ENCODE measurements at regions not wholly inside any gene's neighbourhood (a gene's known extent, or its start where the extent isn't known, plus 50 kb on each side); places are given as distances from the start of the nearest gene placed in this dataset.

DNA sequence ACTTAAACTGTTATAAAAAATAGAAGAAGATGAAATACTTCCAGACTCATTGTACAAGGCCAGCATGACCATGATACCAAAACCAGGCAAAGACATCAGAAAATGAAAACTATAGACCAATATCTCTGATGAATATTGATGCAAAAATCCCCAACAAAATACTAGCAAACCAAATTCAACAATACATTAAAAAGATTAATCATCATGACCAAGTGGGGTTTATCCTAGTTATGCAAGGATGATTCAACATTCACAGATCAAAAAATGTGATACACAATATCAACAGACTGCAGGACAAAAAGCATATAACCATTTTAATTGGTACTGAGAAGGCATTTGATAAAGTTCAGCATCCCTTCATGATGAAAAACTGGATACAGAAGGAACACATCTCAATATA lies 824.5 kb upstream of the RAG2 start:
- no peak for ATAC-seq
- TF ChIP-seq, protein P1, sequence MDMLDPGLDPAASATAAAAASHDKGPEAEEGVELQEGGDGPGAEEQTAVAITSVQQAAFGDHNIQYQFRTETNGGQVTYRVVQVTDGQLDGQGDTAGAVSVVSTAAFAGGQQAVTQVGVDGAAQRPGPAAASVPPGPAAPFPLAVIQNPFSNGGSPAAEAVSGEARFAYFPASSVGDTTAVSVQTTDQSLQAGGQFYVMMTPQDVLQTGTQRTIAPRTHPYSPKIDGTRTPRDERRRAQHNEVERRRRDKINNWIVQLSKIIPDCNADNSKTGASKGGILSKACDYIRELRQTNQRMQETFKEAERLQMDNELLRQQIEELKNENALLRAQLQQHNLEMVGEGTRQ (IDR thresholded peaks at IDR 0.05) = no peak
- no peak for TF ChIP-seq FOSB (CRISPR knock-in tag; IDR thresholded peaks at IDR 0.05)
- TF ChIP-seq, protein P2, sequence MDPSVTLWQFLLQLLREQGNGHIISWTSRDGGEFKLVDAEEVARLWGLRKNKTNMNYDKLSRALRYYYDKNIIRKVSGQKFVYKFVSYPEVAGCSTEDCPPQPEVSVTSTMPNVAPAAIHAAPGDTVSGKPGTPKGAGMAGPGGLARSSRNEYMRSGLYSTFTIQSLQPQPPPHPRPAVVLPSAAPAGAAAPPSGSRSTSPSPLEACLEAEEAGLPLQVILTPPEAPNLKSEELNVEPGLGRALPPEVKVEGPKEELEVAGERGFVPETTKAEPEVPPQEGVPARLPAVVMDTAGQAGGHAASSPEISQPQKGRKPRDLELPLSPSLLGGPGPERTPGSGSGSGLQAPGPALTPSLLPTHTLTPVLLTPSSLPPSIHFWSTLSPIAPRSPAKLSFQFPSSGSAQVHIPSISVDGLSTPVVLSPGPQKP (IDR thresholded peaks at IDR 0.05; ENCODE audit: low read depth, low read length) = no peak
- TF ChIP-seq SMC3 (IDR thresholded peaks at IDR 0.05) = no peak
- no peak for TF ChIP-seq TFCP2L1 (CRISPR knock-in tag; IDR thresholded peaks at IDR 0.05)
- no peak for TF ChIP-seq TP53 (CRISPR knock-in tag; IDR thresholded peaks at IDR 0.05)
- TF ChIP-seq EP300 (IDR thresholded peaks at IDR 0.05) = no peak
- no peak for TF ChIP-seq POLR2A (IDR thresholded peaks at IDR 0.05; ENCODE audit: low read length)
- TF ChIP-seq CHD2 (IDR thresholded peaks at IDR 0.05; ENCODE audit: low read length, partially characterized antibody) = no peak
- TF ChIP-seq HOXA7 (CRISPR knock-in tag; IDR thresholded peaks at IDR 0.05) = no peak
- TF ChIP-seq NR3C1 (IDR thresholded peaks at IDR 0.05) = no peak
- no peak for FAIRE-seq
- no peak overlapping the region for H3K27ac ChIP-seq
- no peak overlapping the region for H3K4me2 ChIP-seq
- H3K4me3 ChIP-seq = no peak overlapping the region
- no peaks in the 10 kb centered on the region for H3K4me1 ChIP-seq
- CTCF ChIA-PET = interaction anchor here (1.1 kb wide), 1 partner anchor 27 kb away, joined by 3 read pairs; no protein-coding TSS in a partner anchor
- H3K9me3 ChIP-seq = 0 out of 3 replicates have a peak, but pooled peaks cover 7% of the 10 kb centered on the region
- no peak for DNase-seq (ENCODE audit: low read depth in 1 of 2, low spot score in 1 of 2)
- POLR2A ChIA-PET = no interaction called here

DNA sequence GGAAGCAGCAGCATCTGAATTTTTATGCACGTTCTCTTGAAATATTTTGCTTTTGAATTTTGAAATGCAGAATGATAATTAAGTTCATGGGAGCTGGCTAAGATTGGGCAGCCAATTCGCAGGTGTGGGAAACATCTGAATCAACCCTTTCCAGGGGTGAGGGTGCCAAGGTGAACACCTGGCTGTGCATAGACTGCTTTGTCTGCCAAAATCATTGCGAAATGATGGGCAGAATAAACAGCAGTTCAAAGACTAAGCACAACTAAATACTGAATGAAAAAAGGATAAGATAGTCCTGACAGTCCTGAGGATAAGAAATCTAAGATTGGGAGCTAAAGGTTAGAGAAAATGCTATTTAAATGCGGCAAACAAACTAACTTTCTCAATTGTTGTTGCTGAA lies 813.3 kb upstream of the RAG2 start:
- Histone ChIP-seq H3K4me3 (no peak overlapping the region), H3K4me1 (no peaks in the 10 kb centered on the region), H3K9me3 (no peaks in the 10 kb centered on the region), H3K4me2 (no peak overlapping the region), H3K27ac (no peak overlapping the region)
- no peak for FAIRE-seq
- 0% methylated on average over 4 of the region's 4 CpGs for WGBS (ENCODE audit: missing lambda C conversion rate)
- no peak for ATAC-seq
- no peak for DNase-seq (ENCODE audit: low read depth in 1 of 2, low spot score in 1 of 2)
- TF ChIP-seq, protein P3, sequence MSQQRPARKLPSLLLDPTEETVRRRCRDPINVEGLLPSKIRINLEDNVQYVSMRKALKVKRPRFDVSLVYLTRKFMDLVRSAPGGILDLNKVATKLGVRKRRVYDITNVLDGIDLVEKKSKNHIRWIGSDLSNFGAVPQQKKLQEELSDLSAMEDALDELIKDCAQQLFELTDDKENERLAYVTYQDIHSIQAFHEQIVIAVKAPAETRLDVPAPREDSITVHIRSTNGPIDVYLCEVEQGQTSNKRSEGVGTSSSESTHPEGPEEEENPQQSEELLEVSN (IDR thresholded peaks at IDR 0.05; ENCODE audit: borderline replicate concordance, low read depth) = no peak
- TF ChIP-seq FOSB (CRISPR knock-in tag; IDR thresholded peaks at IDR 0.05) (no peak), RCOR1 (IDR thresholded peaks at IDR 0.05; ENCODE audit: low read depth, low read length) (no peak), BHLHE40 (IDR thresholded peaks at IDR 0.05; ENCODE audit: low read depth, low read length) (no peak), FOXS1 (CRISPR knock-in tag; IDR thresholded peaks at IDR 0.05) (no peak)
- ChIA-PET POLR2A (no interaction called here), CTCF (no interaction called here)

DNA sequence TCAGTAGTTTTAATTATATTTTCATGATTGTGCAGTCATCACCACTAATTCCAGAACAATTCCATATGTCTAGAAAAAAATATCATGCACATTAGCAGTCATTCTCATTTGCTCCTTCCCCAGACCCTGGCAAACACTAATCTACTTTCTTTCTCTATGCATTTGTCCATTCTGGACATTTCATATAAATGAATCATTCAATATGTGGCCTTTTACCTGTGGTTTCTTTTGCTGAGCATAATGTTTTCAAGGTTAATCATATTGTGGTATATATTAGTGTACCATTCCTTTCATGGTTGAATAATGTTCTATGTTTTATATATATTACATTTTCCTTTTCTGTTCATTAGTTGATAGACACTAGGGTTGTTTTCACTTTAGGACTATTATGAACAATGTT lies 811.1 kb upstream of the RAG2 start:
- H3K27ac ChIP-seq = no peak overlapping the region
- H3K4me2 ChIP-seq = no peak overlapping the region

DNA sequence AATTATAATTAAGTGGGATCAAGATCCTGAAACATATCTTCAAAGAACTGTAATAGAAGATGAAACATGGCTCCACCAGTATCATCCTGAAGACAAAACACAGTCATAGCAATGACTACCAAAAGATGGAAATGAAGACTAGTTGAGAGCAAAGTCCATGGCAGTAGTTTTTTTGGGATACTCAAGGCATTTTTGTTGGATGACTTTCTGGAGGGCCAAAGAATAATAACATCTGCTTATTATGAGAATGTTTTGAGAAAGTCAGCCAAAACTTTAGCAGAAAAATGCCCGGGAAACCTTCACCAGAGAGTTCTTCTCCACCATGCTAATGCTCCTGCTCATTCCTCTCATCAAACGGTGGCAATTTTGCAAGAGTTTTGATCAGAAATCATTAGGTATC lies 809.4 kb upstream of the RAG2 start:
- Histone ChIP-seq H3K9me3 (no peaks in the 10 kb centered on the region), H3K4me2 (no peak overlapping the region), H3K4me3 (no peak overlapping the region), H3K27ac (no peak overlapping the region), H3K4me1 (no peaks in the 10 kb centered on the region)
- FAIRE-seq = no peak
- no peak for DNase-seq (ENCODE audit: low read depth in 1 of 2, low spot score in 1 of 2)
- 2% methylated on average over 2 of the region's 2 CpGs for WGBS (ENCODE audit: missing lambda C conversion rate)
- TF ChIP-seq JUNB (IDR thresholded peaks at IDR 0.05) = no peak
- TF ChIP-seq FOSL2 (IDR thresholded peaks at IDR 0.05) = no peak
- TF ChIP-seq FOSL2 (CRISPR knock-in tag; IDR thresholded peaks at IDR 0.05) = no peak
- TF ChIP-seq ZFP36 (IDR thresholded peaks at IDR 0.05; ENCODE audit: borderline replicate concordance, partially characterized antibody) = no peak
- TF ChIP-seq TP53 (CRISPR knock-in tag; IDR thresholded peaks at IDR 0.05) = no peak
- no peak for TF ChIP-seq EHF (CRISPR knock-in tag; IDR thresholded peaks at IDR 0.05)
- no peak for TF ChIP-seq CBX8 (IDR thresholded peaks at IDR 0.05)
- TF ChIP-seq POLR2A (IDR thresholded peaks at IDR 0.05; ENCODE audit: low read length) = no peak
- TF ChIP-seq, protein P3 (IDR thresholded peaks at IDR 0.05; ENCODE audit: borderline replicate concordance, low read depth) = no peak
- CTCF ChIA-PET = no interaction called here
- no peak for ATAC-seq
- POLR2A ChIA-PET = no interaction called here

More for the DNA sequence above, 811.1 kb upstream of the RAG2 start:
- FAIRE-seq (no peak), ATAC-seq (no peak), DNase-seq (ENCODE audit: low read depth in 1 of 2, low spot score in 1 of 2) (no peak)
- ChIA-PET POLR2A (no interaction called here), CTCF (no interaction called here)
- Histone ChIP-seq H3K4me3 (no peak overlapping the region), H3K4me1 (no peaks in the 10 kb centered on the region), H3K9me3 (no peaks in the 10 kb centered on the region)
- TF ChIP-seq CHD2 (IDR thresholded peaks at IDR 0.05; ENCODE audit: low read length, partially characterized antibody) (no peak), RARB (CRISPR knock-in tag; IDR thresholded peaks at IDR 0.05) (no peak), MAFK (IDR thresholded peaks at IDR 0.05; ENCODE audit: partially characterized antibody) (no peak), BHLHE40 (IDR thresholded peaks at IDR 0.05; ENCODE audit: low read depth, low read length) (no peak)
- TF ChIP-seq, protein P4, sequence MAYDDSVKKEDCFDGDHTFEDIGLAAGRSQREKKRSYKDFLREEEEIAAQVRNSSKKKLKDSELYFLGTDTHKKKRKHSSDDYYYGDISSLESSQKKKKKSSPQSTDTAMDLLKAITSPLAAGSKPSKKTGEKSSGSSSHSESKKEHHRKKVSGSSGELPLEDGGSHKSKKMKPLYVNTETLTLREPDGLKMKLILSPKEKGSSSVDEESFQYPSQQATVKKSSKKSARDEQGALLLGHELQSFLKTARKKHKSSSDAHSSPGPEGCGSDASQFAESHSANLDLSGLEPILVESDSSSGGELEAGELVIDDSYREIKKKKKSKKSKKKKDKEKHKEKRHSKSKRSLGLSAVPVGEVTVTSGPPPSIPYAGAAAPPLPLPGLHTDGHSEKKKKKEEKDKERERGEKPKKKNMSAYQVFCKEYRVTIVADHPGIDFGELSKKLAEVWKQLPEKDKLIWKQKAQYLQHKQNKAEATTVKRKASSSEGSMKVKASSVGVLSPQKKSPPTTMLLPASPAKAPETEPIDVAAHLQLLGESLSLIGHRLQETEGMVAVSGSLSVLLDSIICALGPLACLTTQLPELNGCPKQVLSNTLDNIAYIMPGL (CRISPR knock-in tag; IDR thresholded peaks at IDR 0.05; ENCODE audit: borderline replicate concordance) = no peak
